Uterus (tissue), 2 donors: ENCODE measurements at regions not wholly inside any gene's neighbourhood (a gene's known extent, or its start where the extent isn't known, plus 50 kb on each side); places are given as distances from the start of the nearest gene placed in this dataset.

Source experiments
- POLR2A ChIP-seq, 2 donors: fragments of 450-650 bp; IDR thresholded peaks; one replicate each; pipeline ENCODE4 v1.6.1; 2016; ENCODE audit warnings: antibody characterized with exemption in 2 of 2, mild to moderate bottlenecking in 1 of 2, moderate library complexity in 1 of 2
- TF ChIP-seq, protein P1 (sequence below), 4 experiments: fragments of 200-600 bp in 2 of 4; fragments of 450-650 bp in 2 of 4; sonication (generic) in 2 of 4; IDR thresholded peaks; one replicate each; pipeline ENCODE4 v1.5.1; 2016 to 2019; ENCODE audit warnings: antibody characterized with exemption in 4 of 4, mild to moderate bottlenecking in 2 of 4, moderate library complexity in 1 of 4

DNA sequence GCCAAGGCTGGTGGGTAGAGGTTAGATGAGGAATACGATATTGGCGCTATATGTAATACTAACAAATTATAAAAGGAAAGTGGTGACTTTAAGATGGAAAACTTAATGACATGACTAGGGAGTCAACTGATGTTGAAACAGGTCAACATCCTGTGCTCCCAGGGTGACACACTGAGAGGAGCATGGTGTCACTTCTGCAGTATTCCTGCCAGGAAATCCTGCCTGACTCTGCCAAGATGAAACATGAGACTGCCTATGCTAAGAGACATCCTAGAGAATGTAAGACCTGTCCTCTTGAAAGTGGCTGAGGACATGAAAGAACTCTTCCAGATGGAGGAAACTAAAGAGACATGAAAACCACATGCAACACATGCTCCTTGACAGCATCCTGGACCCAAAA, 65.0 kb upstream of the KCND3 start:
- TF ChIP-seq, protein P1, sequence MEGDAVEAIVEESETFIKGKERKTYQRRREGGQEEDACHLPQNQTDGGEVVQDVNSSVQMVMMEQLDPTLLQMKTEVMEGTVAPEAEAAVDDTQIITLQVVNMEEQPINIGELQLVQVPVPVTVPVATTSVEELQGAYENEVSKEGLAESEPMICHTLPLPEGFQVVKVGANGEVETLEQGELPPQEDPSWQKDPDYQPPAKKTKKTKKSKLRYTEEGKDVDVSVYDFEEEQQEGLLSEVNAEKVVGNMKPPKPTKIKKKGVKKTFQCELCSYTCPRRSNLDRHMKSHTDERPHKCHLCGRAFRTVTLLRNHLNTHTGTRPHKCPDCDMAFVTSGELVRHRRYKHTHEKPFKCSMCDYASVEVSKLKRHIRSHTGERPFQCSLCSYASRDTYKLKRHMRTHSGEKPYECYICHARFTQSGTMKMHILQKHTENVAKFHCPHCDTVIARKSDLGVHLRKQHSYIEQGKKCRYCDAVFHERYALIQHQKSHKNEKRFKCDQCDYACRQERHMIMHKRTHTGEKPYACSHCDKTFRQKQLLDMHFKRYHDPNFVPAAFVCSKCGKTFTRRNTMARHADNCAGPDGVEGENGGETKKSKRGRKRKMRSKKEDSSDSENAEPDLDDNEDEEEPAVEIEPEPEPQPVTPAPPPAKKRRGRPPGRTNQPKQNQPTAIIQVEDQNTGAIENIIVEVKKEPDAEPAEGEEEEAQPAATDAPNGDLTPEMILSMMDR (IDR thresholded peaks at IDR 0.05) = no peak
- no peak for TF ChIP-seq POLR2A (IDR thresholded peaks at IDR 0.05)
